Body of pancreas (tissue), 4 donors: ENCODE measurements at regions not wholly inside any gene's neighbourhood (a gene's known extent, or its start where the extent isn't known, plus 50 kb on each side); places are given as distances from the start of the nearest gene placed in this dataset.
A peak's percentile ranks its signal among the peaks of the same experiment; 100 is the strongest.

Experiments
- ATAC-seq: fragments of 150-250 bp; one replicate; pipeline ENCODE4 v1.9.1; 2016
- DNase-seq, 4 donors: peaks; one replicate each; pipeline ENCODE4 v3.0.0-alpha.2; 2019
- H3K27ac ChIP-seq, 4 donors: fragments of 200-600 bp; sonication (generic); 1 replicate in 3 of 4; 2 replicates in 1 of 4; pipeline versions ENCODE4 v1.5.1 to v1.6.1; 2016 to 2019; ENCODE audit warnings: mild to moderate bottlenecking in 1 of 4, mixed read lengths in 1 of 4, moderate library complexity in 1 of 4
- H3K27me3 ChIP-seq, 2 donors: fragments of 200-600 bp; sonication (generic); one replicate each; pipeline ENCODE4 v1.6.0; 2016; ENCODE audit warnings: mild to moderate bottlenecking in 1 of 2
- H3K36me3 ChIP-seq, 2 donors: fragments of 200-600 bp; sonication (generic); replicated peaks in 1 of 2; 2 replicates each; pipeline ENCODE4 v1.5.1; 2016; ENCODE audit warnings: low read depth in 2 of 2; ENCODE audit not compliant: insufficient read depth in 1 of 2
- H3K4me1 ChIP-seq: fragments of 200-600 bp; sonication (generic); one replicate; pipeline ENCODE4 v1.6.0; 2016
- H3K4me3 ChIP-seq, 2 donors: fragments of 200-600 bp; sonication (generic); 1 replicate in 1 of 2; 2 replicates in 1 of 2; pipeline ENCODE4 v1.5.1; 2016 to 2019
- H3K9me3 ChIP-seq, 3 donors: fragments of 200-600 bp; sonication (generic); 1 replicate in 2 of 3; 2 replicates in 1 of 3; pipeline ENCODE4 v1.5.1; 2016
- POLR2A ChIP-seq, 3 donors: fragments of 450-650 bp; IDR thresholded peaks; one replicate each; pipeline ENCODE4 v1.6.1; 2016; ENCODE audit warnings: antibody characterized with exemption in 3 of 3, mild to moderate bottlenecking in 2 of 3
- WGBS, 2 donors: methylation state at CpG; one replicate each; pipeline ENCODE4 v1.1.5; 2017; 5-methylcytosine and 5-hydroxymethylcytosine counted together
- intact Hi-C: fragments of 100-400 bp; cut with DNase I; formaldehyde crosslinking; loops from one replicate; pipeline ENCODE4 v1.15.1; 2023
- TF ChIP-seq, protein P1 (sequence below), 7 experiments: fragments of 450-650 bp in 4 of 7; fragments of 200-600 bp in 3 of 7; sonication (generic) in 3 of 7; IDR thresholded peaks; one replicate each; pipeline ENCODE4 v1.5.1; 2016 to 2019; ENCODE audit warnings: antibody characterized with exemption in 7 of 7

DNA sequence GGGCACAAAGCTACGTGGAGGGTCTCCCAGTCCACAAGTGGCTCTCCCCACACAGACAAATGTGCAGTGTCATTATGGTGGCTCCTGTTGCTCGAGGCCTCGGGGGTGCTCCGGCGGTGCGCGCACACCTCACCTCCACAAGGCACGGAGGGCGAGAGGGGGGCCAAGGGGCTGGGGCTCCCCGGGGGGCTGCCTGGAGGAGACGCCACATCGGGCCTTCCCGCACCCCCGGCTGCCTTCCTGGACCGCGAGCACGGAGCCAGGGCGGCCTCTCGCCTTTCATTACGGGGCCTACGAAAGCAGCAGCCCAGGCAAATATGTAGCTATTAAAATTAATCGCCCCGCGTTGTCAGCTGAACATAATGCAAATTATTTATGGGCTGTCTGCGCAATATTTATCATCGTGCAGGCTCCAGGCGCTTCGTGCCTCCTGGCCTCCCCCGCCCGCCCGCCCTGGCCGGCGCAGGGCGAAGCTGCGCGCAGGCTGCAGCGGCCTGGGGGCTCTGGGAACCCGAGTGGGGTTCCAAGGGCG, 70.8 kb upstream of the BCOR start:
- Histone ChIP-seq H3K27ac (no peak overlapping the region), H3K27me3 (no peaks in the 10 kb centered on the region), H3K9me3 (no peaks in the 10 kb centered on the region), H3K36me3 (no peaks in the 10 kb centered on the region), H3K4me1 (peaks cover 15% of the 10 kb centered on the region), H3K4me3 (no peak overlapping the region)
- ATAC-seq, result no peak
- intact Hi-C loops, result no loop called here
- DNase-seq, result no peak
- TF ChIP-seq, protein P1, sequence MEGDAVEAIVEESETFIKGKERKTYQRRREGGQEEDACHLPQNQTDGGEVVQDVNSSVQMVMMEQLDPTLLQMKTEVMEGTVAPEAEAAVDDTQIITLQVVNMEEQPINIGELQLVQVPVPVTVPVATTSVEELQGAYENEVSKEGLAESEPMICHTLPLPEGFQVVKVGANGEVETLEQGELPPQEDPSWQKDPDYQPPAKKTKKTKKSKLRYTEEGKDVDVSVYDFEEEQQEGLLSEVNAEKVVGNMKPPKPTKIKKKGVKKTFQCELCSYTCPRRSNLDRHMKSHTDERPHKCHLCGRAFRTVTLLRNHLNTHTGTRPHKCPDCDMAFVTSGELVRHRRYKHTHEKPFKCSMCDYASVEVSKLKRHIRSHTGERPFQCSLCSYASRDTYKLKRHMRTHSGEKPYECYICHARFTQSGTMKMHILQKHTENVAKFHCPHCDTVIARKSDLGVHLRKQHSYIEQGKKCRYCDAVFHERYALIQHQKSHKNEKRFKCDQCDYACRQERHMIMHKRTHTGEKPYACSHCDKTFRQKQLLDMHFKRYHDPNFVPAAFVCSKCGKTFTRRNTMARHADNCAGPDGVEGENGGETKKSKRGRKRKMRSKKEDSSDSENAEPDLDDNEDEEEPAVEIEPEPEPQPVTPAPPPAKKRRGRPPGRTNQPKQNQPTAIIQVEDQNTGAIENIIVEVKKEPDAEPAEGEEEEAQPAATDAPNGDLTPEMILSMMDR (IDR thresholded peaks at IDR 0.05), result no peak
- no peak for TF ChIP-seq POLR2A (IDR thresholded peaks at IDR 0.05)
- WGBS, 2 donors, result 80 to 87% methylated on average over 15 to 27 of the region's 39 CpGs

DNA sequence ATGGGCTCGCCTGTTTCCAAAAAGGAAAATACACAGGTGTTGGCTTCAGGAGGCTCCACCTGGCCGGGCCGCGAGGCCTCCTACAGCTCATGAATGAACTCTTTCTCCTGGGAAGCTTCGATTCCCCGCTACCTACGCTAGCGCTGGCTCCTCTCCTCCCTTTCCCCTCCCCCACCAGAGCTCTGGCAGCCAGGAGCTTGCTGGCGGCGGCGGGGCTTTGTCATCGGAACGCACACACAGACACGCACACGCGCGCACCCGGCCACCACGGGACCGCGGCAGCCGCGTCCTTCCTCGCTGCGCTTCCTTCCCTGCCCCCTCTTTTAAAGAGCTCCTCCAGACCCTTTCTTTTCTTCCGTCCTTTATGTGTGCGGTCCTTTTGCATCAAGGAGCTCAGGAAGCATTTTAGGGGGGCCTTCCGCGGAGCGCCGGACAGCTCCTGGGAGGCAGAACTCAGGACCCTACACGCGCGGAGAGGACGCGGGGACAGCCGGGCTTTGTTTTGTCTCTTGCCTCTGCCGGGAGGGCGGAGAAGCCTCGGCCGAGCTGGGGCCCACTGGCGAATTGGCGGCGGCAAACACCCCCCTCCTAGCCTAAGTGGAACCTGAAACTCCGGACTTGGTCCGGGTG, 70.2 kb upstream of the BCOR start:
- intact Hi-C loops, result no loop called here
- no peak overlapping the region for H3K27ac ChIP-seq
- DNase-seq, result peak in 2 of 4 donors; percentile 56 to 57

DNA sequence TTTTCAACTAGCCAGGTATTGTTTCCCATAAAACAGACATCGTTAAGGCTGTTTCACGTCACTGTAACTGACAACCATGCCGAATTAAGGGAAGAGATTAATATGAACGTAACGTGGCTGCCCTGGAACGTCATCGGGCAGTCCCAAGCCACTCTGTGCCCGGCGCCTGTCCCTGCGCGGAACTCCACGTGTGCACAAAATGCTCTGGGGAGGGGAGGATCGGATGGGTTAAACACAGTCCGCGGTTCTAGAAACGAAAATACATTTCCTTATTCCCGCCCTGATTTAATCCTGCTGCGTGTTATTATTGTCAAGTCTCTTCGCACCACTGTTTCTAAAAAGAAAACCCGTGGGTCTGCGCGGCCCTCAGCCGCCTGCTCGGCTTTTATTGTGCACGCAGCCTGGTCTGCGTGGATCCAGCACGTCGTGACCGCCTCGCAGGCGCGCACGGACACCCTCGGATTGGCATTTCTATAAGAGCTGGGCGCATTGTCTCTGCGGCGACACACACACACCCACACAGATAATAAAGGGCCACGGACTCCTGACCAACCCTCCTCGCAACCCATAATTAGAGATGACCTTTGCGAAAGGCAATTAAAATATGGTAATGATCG, 69.6 kb upstream of the BCOR start:
- intact Hi-C loops, result no loop called here
- TF ChIP-seq, protein P1 (IDR thresholded peaks at IDR 0.05), result no peak
- no peak for TF ChIP-seq POLR2A (IDR thresholded peaks at IDR 0.05)
- Histone ChIP-seq H3K4me3 (no peak overlapping the region), H3K27ac (no peak overlapping the region), H3K27me3 (no peaks in the 10 kb centered on the region), H3K9me3 (no peaks in the 10 kb centered on the region), H3K4me1 (peaks cover 6% of the 10 kb centered on the region), H3K36me3 (no peaks in the 10 kb centered on the region)
- no peak for ATAC-seq
- DNase-seq, result no peak
- 47 to 77% methylated on average over 33 to 41 of the region's 41 CpGs for WGBS, 2 donors

More for the DNA sequence above, 70.2 kb upstream of the BCOR start:
- Histone ChIP-seq H3K4me3 (no peak overlapping the region), H3K36me3 (no peaks in the 10 kb centered on the region), H3K9me3 (no peaks in the 10 kb centered on the region), H3K27me3 (no peaks in the 10 kb centered on the region), H3K4me1 (peaks cover 10% of the 10 kb centered on the region)
- no peak for TF ChIP-seq POLR2A (IDR thresholded peaks at IDR 0.05)
- TF ChIP-seq, protein P1 (IDR thresholded peaks at IDR 0.05), result no peak
- 21 to 61% methylated on average over 9 to 25 of the region's 46 CpGs for WGBS, 2 donors
- ATAC-seq, result peak; percentile 34

DNA sequence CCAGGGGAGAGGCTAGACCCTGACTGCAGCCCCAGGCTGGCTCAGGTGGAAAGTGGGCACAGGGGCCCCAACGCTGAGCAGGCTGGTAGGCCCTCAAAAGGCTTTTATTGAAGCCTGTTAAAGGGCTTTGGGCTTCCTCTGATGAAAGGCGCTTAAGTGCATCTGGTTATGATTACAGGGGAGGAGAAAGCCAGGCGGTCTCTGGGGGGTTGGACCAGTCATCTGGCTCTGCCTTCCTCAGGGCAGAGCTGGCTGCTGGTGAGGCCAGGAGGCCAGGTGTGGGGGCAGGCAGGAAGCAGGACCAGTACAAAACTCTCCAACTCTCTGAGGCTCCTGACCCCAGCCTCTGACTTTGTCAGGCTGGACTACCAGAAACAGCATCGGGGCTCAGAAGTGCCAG, 68.8 kb upstream of the BCOR start:
- DNase-seq (no peak), ATAC-seq (no peak)
- Histone ChIP-seq H3K4me1 (peaks cover 5% of the 10 kb centered on the region), H3K36me3 (no peaks in the 10 kb centered on the region), H3K27me3 (no peaks in the 10 kb centered on the region), H3K4me3 (no peak overlapping the region), H3K27ac (no peak overlapping the region), H3K9me3 (no peaks in the 10 kb centered on the region)
- intact Hi-C loops, result no loop called here
- TF ChIP-seq, protein P1 (IDR thresholded peaks at IDR 0.05), result no peak
- no peak for TF ChIP-seq POLR2A (IDR thresholded peaks at IDR 0.05)
- WGBS, 2 donors, result 78 to 80% methylated on average over 1 to 4 of the region's 4 CpGs
